ENCODE measurements at regions not wholly inside any gene's neighbourhood (a gene's known extent, or its start where the extent isn't known, plus 50 kb on each side); places are given as distances from the start of the nearest gene placed in this dataset.

DNA sequence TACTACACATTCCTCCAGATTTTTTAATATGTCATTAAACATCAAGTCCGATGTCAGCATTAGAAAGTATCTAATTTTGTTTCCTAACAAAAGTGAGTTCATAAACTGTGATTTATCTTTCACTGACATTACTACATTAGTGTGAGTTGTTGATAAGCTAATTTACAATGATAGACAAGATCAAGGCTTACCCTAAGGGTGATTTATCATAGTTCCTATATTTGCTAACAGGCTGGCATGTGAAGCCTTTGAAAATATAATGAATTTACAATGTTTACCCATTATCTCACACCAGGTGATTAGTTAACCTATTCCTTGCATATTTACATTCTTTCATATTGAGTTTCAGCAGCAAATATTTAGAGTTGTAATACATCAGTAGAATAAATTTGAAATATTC is 1096.9 kb upstream of the NUDT12 start (continued):
- TF ChIP-seq, protein P1, sequence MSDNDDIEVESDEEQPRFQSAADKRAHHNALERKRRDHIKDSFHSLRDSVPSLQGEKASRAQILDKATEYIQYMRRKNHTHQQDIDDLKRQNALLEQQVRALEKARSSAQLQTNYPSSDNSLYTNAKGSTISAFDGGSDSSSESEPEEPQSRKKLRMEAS (IDR thresholded peaks at IDR 0.05): no peak

DNA sequence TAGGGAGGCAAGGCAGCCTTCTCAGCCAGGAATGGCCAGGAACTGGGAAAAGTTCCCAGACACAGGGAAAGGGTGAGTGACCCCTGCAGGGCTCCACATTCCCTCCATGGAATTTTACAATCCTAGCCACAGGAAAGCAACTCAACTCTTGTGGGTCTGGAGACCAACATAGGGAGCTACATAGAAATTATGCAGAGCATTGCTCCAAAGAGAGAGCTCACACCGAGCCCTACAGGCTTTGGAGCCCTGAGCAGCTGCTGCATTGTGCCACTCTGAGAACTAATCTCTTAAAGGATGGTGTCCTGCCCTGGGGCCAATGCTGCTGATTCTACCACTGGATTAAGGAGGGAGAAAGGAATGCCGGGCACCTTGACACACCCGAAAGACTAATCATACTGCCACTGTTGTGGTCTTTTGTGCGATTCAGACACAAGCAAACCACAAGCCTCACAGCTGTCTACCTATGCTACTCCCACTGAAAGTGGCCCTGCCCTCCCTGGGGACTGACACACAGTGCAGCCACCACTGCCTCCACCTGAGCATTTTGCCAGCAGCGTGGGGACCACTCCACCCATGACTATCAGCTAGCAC is 1089.8 kb upstream of the NUDT12 start:
- Histone ChIP-seq H3K9me2 (ENCODE audit: insufficient read depth) (no peaks in the 10 kb centered on the region; the same call in 1 of the 2 replicates), H3K79me2 (ENCODE audit: insufficient read depth, low read length) (no peaks in the 10 kb centered on the region), H3K9ac (ENCODE audit: low read length) (no peak overlapping the region), H3K4me3 (replicated peaks in 1 of 2; ENCODE audit: low read depth in 1 of 2, low read length in 2 of 2) (no peak overlapping the region), H3K27me3 (ENCODE audit: insufficient read depth, low read length) (no peaks in the 10 kb centered on the region), H3K36me3 (ENCODE audit: control insufficient read depth in 1 of 2, insufficient read depth in 2 of 2, low read length in 2 of 2) (no peaks in the 10 kb centered on the region), H3K4me1 (ENCODE audit: control insufficient read depth in 1 of 2, insufficient read depth in 2 of 2, low read length in 2 of 2) (peaks cover 4 to 13% of the 10 kb centered on the region in 2 experiments; a peak in 3 of 4 replicates), H3K9me3 (ENCODE audit: control insufficient read depth in 1 of 2, insufficient read depth in 1 of 2, low read depth in 1 of 2, low read length in 2 of 2) (no peaks in the 10 kb centered on the region), H2AFZ (ENCODE audit: low read depth, low read length, poor library complexity, severe bottlenecking) (no peak overlapping the region), H3K4me2 (ENCODE audit: low read length) (peak overlapping the region; percentile 16), H4K20me1 (ENCODE audit: insufficient read depth) (no peaks in the 10 kb centered on the region), H3K27ac (ENCODE audit: low read depth, low read length) (peak overlapping the region; percentile 25; the same call in 1 of the 2 replicates)
- RAD21 ChIA-PET (ENCODE audit: low non-redundant PET in 1 of 2, low total read pairs in 2 of 2, uncharacterized antibody in 2 of 2, unreplicated experiment in 2 of 2): no interaction called here
- peak; percentile 67 for ATAC-seq
- no peak for TF ChIP-seq EZH2phosphoT487 (IDR thresholded peaks at IDR 0.05; ENCODE audit: borderline replicate concordance)
- no peak for TF ChIP-seq SRF (IDR thresholded peaks at IDR 0.05; ENCODE audit: low read depth)
- TF ChIP-seq, protein P2, sequence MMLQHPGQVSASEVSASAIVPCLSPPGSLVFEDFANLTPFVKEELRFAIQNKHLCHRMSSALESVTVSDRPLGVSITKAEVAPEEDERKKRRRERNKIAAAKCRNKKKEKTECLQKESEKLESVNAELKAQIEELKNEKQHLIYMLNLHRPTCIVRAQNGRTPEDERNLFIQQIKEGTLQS (IDR thresholded peaks at IDR 0.05): no peak
- no peak for TF ChIP-seq ELF1 (IDR thresholded peaks at IDR 0.05; ENCODE audit: borderline replicate concordance, low read depth)
- POLR2A ChIA-PET: no interaction called here
- CTCF ChIA-PET: no interaction called here
- intact Hi-C loops (cut with micrococcal nuclease): no loop called here
- DNase-seq (ENCODE audit: low read depth, low spot score): no peak
- BruUV-seq (replicated peaks): no TSS peak

DNA sequence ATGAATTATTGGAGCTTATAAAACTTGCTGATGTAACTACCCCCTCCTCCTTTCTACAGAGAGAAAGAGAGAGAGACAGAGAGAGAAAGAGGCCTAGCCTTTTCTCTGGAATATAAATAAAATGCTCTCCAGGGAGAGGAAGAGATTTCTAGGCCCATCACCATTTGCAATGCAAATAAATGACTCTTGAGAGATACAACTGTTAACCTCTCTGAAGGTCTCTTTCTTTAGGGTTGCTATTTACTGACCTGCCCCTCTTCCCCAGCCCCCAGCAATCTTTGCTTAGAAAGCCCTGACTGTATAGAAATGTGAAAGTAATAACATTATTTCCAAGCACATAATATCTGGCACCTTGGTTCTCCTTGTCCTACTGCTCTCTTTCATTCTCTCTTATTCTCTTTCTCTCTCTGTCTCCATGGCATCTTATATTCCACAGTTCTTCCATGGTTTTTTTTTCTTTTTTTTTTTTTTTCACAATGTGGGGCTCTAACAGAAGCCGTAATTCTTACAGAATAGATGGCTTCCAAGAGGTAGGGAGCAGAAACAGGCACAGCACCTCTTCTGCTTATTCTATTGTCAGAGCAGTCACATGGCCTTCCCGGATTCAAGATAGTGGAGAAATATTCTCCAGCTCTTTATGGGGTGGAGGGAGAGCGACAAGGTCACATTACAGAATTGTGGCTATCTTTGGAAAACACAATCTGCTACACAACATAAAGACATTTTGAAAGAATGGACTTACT is 1087.9 kb upstream of the NUDT12 start:
- no peak overlapping the region for H3K27ac ChIP-seq (ENCODE audit: low read depth, low read length)
- H3K27me3 ChIP-seq (ENCODE audit: insufficient read depth, low read length): no peaks in the 10 kb centered on the region
- no peak overlapping the region for H3K9ac ChIP-seq (ENCODE audit: low read length)
- intact Hi-C loops (cut with micrococcal nuclease): no loop called here
- POLR2A ChIA-PET: no interaction called here
- H3K9me2 ChIP-seq (ENCODE audit: insufficient read depth): no peaks in the 10 kb centered on the region; the same call in 1 of the 2 replicates
- BruUV-seq (replicated peaks): no TSS peak
- TF ChIP-seq, protein P3, sequence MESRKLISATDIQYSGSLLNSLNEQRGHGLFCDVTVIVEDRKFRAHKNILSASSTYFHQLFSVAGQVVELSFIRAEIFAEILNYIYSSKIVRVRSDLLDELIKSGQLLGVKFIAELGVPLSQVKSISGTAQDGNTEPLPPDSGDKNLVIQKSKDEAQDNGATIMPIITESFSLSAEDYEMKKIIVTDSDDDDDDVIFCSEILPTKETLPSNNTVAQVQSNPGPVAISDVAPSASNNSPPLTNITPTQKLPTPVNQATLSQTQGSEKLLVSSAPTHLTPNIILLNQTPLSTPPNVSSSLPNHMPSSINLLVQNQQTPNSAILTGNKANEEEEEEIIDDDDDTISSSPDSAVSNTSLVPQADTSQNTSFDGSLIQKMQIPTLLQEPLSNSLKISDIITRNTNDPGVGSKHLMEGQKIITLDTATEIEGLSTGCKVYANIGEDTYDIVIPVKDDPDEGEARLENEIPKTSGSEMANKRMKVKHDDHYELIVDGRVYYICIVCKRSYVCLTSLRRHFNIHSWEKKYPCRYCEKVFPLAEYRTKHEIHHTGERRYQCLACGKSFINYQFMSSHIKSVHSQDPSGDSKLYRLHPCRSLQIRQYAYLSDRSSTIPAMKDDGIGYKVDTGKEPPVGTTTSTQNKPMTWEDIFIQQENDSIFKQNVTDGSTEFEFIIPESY (IDR thresholded peaks at IDR 0.05; ENCODE audit: extremely low read depth, insufficient replicate concordance, low read length): no peak
- TF ChIP-seq, protein P2 (IDR thresholded peaks at IDR 0.05): no peak
- CTCF ChIA-PET: no interaction called here
- H4K20me1 ChIP-seq (ENCODE audit: insufficient read depth): no peaks in the 10 kb centered on the region
- no peak for DNase-seq (ENCODE audit: low read depth, low spot score)
- no peak overlapping the region for H3K4me3 ChIP-seq (replicated peaks in 1 of 2; ENCODE audit: low read depth in 1 of 2, low read length in 2 of 2)
- H3K4me2 ChIP-seq (ENCODE audit: low read length): no peak overlapping the region
- no peak for ATAC-seq
- no peak overlapping the region for H2AFZ ChIP-seq (ENCODE audit: low read depth, low read length, poor library complexity, severe bottlenecking)
- H3K4me1 ChIP-seq (ENCODE audit: control insufficient read depth in 1 of 2, insufficient read depth in 2 of 2, low read length in 2 of 2): peaks cover 4 to 13% of the 10 kb centered on the region in 2 experiments; a peak in 3 of 4 replicates
- H3K79me2 ChIP-seq (ENCODE audit: insufficient read depth, low read length): no peaks in the 10 kb centered on the region
- H3K9me3 ChIP-seq (ENCODE audit: control insufficient read depth in 1 of 2, insufficient read depth in 1 of 2, low read depth in 1 of 2, low read length in 2 of 2): no peaks in the 10 kb centered on the region
- H3K36me3 ChIP-seq (ENCODE audit: control insufficient read depth in 1 of 2, insufficient read depth in 2 of 2, low read length in 2 of 2): no peaks in the 10 kb centered on the region
- RAD21 ChIA-PET (ENCODE audit: low non-redundant PET in 1 of 2, low total read pairs in 2 of 2, uncharacterized antibody in 2 of 2, unreplicated experiment in 2 of 2): no interaction called here

Measured in HCT116 (cell line).